HG02938 (cell line): ENCODE measurements at regions not wholly inside any gene's neighbourhood (a gene's known extent, or its start where the extent isn't known, plus 50 kb on each side); places are given as distances from the start of the nearest gene placed in this dataset.

Experiments
- ATAC-seq: cut with Tn5 transposase; IDR thresholded peaks from one replicate; pipeline ENCODE4 v1.9.1; 2021; ENCODE audit warnings: mild to moderate bottlenecking, moderate library complexity; ENCODE audit not compliant: unreplicated experiment

DNA sequence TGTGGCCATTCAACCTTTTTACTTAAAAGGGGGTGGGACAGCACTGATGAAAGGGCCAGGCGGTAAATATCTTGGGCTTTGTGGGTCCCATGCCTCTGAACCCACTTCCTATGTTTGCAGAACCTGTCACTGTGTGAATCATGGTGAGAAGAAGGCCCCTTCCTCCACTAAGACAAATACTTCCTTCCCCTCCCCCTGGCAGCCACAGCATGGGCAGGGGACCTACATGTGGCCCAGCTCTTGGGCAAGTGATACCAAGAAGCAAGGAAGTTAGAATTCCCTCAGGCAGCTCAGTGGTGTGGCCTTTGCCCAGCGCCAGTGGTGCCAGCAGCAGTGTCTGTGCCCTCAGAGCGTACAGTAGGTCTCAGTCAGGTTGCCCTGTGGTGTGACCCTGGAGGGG, 168.6 kb downstream of the TRIM33 start:
- ATAC-seq, result no peak

DNA sequence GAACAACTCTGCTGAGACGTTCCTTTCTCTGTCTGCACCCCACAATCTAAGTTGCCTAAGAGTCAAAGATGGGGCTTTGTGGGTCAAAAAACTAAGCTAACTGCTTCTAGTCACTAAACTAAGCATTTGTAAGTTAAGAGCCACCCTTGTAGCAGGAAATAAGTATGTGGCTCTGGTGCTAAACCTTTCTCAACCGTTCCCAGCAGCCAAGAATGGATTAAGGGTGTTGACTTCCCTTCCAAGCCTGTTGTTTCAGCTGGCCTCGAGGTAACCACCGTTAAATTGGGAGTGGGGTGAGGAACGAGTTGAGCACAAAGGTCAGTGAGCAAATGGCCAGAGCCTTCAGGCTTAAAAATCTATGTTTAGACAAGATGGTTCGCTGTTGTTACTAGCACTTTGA, 169.1 kb downstream of the TRIM33 start:
- ATAC-seq, result no peak

DNA sequence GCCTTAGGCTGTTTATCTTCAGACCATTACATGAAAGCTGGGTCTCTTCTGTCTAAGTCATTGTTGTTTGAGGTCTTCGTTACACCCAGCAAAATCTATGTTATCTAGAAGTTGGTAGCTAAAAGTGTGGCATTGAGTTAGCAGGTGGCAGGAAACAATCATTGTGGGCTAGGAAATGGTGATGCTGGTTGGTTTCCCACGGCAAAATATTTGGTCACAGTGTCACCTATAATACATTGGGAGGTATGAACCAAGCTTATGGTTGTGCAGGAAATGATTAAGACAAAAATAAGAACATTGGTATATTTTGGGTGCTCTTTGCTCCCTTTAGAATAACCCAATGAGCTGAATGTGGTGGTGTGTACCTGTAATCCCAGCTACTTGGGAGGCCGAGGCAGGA, 169.7 kb downstream of the TRIM33 start:
- ATAC-seq, result no peak

DNA sequence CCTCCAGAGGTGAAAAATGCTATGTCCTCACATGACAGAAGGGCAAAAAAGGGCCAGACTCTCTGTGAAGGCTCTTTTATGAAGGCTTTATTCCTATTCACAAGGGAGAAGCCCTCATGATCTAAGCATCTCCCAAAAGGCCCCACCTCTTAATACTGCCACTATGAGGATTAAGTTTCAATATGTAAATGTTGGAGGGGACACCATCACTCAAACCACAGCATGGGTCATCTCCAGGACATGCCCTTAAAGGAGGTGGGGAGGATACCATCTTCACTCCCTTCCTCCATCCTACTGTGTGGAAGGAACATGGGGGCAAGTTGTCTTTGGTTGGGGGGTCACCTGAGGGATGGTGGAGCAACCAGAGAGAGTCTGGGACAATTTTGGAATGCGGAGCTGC, 170.1 kb downstream of the TRIM33 start:
- no peak for ATAC-seq

DNA sequence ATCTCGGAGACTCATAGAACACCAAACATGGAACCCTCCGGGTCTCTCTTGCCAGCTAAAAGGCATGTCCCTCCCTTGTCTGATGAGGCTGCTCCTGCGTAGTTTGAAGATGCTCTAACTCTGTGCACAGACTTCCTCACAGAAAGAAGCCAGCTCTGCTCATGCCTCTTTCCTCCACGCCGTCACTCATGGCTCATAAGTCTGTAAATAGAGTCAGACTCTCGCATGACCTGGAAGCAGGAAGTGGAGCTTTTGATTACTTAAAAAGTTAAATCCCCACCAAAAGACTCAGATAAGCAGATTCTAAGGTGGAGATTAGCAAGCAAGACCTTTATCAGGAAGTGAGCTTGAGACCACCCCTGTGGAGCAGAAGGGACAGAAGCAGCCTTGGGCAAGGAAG, 171.6 kb downstream of the TRIM33 start:
- ATAC-seq, result no peak

DNA sequence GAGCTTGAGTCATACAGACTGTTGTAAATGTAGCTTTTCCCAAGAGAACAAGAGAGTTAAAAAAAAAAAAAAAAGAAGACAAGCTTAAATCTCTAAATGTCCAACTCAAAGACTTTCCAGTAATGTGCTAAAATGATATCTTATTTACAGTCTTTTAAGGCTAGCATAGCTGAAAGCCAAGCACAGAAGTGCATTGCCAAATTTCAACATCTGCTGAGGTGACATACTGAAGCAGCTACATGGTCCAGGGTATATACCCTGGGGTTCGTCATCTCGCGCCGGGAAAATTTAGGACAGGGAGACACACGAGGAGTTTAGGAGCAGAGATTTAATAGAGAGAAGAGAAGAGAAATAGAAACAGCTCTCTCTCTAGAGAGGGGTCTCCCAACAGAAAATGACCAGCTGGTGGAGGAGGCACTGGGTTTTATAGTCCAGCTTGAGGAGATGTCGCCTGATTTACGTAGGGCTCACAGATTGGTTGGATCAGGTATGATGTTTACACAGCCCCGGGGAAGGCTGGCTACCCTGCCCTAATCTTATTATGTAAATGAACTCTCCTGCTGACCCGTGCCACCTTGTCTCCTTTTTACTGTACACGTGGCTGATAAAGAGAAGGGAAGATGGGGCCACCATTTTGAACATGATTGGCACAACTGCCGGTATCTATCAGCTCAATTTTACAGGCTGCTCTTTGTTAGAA, 172.7 kb downstream of the TRIM33 start:
- ATAC-seq, result no peak

DNA sequence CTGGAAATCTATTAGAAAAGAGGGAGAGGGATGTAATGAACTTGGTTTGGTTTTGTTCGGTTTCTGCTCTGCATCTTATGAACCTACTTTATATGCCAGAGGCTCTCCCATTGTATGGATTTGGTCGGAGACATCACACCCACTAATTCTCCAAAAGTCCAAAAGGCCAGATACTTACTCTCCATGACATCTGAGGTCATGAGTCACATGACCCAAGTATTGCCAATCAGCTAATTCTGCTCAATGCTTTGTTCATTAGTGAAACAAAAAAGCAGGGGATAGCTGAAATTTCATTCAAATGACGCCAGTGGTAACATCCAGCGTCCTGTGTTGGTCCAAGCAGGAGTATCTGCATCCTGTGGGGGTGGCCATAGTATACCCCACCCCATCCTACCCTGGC, 173.6 kb downstream of the TRIM33 start:
- no peak for ATAC-seq

DNA sequence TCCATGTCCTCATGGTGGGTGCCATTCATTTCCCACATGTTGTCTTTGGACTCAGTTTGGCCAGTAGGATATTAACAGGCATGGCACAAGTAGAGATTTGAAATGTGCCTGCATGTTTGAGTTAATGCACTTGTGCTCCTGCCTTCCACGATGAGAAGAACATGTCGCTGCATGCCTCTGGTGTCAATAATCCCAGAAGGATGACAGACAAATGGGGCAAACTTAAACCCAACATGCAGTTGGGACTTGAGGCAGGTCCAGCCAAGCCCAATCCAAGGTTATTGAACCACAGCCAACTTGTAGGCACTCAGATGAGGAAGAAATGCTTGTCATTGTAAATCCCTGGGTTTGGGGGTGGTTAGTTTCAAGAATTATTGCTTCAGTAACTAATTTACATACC, 174.6 kb downstream of the TRIM33 start:
- no peak for ATAC-seq

DNA sequence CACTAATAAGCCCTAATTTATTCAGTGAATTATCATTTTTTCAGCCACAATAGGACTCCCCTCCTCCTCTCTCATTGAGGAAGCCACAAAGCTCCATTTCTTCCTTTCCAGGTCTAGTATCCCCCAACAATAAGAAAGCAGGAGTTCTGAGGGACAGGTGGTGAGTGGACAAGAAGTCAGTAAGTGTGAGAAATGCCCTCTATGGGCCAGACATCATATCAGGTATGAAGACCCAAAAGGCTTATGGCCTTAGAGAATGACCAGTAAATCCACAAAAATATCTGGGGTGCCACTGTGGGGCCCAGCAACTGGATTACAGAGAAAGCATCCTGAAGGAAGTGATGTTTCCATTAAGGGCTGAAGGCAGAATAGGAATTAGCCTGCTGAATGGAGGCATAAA, 175.7 kb downstream of the TRIM33 start:
- ATAC-seq, result no peak

DNA sequence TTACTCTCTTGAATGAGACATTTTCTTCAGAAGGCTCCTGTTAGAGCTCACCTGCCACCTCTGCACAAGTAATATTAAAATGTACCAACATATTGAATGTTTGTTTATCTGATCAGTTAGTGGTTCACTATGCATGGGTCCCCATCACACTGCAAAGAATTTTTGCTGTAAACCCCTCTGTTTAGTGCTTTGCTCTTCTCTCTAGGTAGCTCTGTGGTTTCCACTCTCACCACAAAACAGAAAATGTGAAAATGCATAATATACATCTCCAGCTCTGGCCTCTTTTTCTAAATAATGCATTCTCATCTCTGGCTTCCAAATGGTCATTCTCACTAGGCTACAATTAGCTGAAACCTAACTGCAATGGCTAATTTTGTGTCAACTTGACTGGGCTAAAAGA, 176.7 kb downstream of the TRIM33 start:
- ATAC-seq, result no peak

DNA sequence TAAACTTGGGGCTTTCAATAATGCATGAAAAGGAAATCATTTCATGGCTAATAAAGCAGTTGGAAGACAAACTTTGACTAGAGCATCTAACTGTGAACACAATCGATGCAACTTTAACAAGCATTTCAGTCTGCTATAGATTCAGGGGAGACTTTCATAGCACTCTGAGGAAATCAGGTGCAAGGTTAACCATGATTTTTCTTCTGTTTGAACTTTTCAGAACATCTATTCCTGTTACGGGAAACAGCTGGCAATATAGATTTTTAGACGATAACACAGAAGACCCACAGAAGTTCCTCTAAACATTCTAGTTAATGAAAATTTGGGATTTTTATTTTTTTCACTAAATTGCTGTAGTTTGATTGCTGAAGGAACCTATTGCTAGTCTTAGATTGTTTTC, 177.3 kb downstream of the TRIM33 start:
- ATAC-seq, result no peak

DNA sequence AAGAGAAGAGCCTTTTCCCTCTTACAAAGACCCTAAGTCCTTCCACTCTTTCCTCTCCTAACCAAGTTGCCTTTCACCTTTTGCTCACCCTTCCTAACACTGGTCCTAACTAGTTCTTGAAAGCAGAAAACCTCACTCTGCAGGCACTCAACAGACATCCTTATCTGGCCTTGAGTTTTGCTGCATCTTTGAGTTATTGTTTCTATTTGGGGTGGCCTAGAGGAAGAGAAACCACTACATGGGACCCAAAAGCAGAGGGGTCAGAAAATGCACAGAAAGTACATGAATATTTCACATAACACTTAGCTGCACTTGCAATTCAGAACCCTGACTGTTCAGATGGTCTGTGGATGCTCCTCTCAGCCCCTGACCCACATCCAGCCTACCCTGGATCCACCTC, 178.3 kb upstream of the SYT6 start:
- no peak for ATAC-seq

DNA sequence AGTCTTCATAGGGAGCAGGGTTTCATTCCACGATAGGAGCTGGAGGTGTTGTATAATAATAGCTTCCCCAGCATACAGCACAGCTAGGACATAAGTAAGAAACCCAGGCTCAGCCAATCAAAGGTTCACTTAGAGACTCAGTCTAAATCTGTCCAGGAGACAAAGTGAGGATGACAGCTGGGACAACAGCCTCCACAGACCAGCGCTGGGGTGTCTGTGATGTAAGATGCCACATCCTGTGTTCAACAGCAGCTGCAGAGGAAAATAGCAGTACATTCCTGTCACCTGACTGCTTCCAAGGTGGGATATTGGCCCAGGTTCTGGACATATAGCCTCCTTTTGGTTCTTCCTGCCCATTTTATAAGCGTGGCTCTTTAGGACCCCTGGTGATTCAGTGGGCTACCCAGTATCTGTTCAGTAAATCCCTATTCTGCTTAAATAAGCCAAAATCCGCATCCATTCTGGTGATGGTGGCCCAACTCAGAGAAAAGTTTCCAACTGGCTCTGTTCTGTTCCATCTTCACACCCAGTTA, 176.8 kb upstream of the SYT6 start:
- no peak for ATAC-seq

DNA sequence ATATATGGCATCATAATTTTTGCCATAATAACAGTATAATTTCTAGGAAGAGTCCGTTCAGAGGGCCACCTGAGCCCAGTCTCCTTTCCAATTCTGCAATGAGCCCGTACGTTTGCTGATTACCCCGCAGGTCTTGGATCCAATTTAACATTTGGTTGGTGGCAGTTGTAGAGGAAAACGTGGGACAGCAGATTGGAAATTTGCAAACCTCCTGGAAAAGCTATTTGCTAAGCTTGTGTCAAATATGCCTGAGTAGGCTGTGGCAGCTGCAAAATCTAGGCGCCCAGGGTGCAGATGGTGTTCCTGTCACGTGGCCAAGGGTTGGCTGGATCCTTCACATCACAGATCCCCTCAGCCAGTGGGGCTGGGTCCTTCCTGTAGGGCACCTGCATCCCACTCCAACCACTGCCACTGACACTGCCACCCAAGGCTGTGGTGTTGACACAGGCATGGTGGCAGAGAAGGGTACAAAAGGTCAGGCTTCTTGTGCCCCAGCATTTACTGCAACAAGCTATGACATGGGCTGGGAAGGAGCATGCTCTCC, 174.8 kb upstream of the SYT6 start:
- no peak for ATAC-seq

DNA sequence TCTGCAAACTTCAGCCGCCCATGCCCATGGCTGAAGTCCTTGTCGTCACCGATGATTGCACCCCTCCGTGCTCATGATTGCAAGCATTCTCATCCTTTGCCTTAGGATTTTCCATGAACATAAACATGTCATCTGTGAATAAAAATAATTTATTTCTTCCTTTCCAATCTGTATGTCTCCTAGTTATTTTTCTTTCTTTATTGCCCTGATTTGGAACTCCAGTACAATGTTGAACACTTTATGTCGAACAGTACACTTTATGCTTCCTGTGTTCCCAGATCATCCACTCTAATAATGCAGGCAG, 170.9 kb upstream of the SYT6 start:
- no peak for ATAC-seq

DNA sequence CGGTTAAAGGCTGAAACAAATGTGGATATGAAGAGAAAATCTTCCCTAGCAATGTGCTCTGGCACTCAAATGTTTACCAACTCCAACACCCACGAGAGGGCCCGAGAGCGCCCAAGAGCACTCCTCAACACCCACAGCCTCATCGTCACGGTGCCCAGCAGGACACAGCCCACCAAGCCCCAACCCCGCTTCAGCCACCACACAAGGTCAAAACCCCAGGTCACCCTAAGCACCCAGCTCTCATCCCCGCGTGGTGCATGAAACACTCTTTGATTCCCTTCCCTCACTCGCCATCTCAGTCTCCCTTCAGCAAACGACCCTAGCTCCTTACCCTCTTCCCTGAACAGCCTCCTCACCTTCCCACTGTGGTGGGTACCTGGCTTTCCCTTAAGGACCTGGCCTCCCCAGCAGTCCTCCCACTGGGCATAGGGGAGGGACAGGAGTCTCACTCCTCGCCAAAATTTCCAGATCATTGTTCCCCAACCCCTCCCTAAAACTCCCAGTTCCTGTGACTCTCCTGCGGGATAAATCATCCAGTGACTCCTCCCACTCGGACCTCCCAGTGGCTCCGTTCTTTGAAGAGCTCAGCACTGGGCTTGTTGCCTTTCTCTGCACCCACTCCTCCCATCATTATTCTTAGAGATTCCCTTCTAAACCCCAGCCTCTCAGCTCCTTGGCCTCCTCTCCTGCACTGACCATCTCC, 170.4 kb upstream of the SYT6 start:
- no peak for ATAC-seq

DNA sequence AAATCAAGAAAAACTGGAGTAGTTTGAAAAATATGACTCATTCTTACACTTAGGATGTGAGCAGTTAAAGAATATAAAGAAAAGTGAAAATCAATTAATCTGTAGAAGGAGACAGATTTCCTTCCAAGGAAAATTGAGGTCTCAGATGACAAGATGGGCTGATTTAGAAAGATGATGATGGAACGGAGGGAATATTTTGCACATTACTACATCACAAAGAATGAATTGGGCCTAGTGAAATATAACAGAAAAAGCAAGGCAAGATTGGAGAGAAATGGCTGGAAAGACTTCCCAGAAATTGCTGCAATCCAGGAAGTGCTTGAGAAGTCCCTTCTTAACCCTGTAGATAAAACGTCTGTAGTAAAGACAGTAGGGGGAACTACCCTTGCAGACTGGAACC, 169.1 kb upstream of the SYT6 start:
- ATAC-seq, result no peak

DNA sequence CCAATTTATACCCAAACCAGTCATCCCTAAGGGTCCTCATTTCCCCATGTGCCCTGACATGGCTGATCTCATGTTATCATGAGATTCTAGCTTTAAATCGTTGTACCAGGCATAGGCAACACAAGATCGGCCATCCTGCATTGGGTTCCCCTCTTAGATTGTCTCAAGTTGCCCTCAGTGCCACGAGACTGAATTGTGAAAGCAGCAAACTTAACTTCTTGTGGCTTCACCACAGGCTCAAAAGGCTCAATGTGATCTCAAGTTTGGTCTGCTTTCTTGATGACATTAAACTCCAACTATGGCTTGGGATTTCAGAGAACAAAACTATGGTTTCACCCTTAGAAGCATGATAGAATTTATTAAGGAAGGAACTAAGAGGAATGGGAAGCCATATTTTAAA, 168.5 kb upstream of the SYT6 start:
- ATAC-seq, result no peak

DNA sequence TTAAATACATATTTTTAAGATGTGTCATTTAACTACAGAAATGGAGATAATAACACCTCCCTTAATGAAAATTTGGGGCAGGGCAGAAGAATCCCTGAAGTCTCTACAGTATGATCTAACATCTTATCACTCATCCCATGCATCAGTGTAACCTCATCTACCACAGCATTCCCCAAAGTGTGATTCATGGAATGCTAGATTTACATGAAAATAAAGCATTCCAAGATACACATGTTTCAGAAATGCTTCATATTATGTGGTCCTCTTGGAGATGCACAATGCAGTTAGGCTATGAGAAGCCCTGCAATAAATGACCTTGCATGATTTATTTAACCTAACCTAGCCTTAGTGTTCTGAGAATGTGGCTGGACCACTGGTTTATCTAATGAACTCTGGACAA, 166.9 kb upstream of the SYT6 start:
- no peak for ATAC-seq

DNA sequence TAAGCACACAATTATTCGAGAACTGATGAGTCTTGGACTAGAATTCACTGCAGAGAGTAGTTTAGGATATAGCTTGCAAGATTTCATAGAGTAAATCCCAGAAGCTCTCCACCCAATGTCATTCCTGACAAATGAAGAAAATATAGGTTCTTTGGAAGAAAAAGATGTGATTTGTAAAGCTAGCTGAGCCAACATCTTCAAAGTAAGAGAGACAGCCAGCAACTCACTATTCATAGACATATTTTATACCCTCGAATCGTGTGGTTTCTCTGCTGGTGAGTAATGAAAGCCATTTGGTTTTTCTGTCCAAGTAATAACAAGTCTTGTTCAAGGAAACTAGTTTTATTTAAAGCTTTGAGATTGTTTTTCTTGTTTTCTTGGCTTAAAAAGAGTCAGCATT, 165.7 kb upstream of the SYT6 start:
- ATAC-seq, result no peak

DNA sequence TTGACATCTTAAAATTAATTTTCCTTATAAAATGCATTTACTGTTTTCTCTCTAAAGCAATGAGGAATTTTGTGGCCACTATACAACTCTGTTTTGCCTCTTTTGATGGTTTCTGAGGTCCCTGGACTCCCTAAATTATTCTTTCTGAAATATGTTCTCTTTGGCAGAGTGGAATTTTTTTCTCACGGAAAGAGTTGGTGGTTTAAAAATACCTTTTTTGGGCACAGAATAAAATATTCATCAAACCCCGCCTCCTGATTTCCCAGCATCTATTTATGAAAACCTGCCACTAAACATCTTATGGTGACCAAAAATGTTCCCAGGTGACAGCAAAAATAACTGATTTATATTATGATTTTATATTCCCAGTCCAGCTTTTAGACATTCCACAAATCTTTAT, 165.3 kb upstream of the SYT6 start:
- ATAC-seq, result no peak

DNA sequence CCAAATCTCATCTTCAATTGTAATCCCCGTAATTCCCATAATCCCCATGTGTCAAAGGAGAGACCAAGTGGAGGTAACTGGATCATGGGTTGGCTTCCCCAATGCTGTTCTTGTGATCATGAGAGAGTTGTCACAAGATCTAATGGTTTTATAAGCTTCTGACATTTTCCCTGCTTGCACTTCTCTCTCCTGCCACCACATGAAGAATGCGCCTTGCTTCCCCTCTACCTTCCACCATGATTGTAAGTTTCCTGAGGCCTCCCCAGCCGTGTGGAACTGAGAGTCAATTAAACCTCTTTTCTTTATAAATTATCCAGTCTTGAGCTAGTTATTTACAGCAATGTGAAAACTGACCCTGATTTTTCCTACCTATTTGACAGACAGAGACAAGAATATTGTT, 162.5 kb upstream of the SYT6 start:
- ATAC-seq, result no peak

DNA sequence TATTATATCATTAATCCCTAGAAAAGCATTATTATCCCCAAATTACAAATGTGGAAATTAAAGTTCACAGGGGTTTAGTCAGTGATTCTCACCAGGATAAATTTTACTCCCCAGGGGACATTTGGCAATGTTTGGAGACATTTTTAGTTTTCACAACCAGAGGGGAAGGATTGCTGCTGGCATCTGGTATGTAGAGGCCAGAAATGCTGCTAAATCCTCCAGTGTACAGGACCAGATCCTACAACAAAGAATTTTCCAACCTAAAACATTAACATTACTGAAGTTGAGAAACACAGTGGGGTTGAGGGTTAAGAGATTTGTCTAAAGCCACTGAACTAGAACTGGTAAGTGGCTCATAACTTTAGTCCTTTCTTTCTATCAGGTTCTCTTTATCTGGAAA, 162.0 kb upstream of the SYT6 start:
- ATAC-seq, result no peak
